ENCODE measurements at regions not wholly inside any gene's neighbourhood (a gene's known extent, or its start where the extent isn't known, plus 50 kb on each side); places are given as distances from the start of the nearest gene placed in this dataset.
A peak's percentile ranks its signal among the peaks of the same experiment; 100 is the strongest.
"Not testable (repeated sequence)": the region's sequence is repeated elsewhere in the genome, so short reads cannot be mapped to it uniquely, and the experiment has no call there.

DNA sequence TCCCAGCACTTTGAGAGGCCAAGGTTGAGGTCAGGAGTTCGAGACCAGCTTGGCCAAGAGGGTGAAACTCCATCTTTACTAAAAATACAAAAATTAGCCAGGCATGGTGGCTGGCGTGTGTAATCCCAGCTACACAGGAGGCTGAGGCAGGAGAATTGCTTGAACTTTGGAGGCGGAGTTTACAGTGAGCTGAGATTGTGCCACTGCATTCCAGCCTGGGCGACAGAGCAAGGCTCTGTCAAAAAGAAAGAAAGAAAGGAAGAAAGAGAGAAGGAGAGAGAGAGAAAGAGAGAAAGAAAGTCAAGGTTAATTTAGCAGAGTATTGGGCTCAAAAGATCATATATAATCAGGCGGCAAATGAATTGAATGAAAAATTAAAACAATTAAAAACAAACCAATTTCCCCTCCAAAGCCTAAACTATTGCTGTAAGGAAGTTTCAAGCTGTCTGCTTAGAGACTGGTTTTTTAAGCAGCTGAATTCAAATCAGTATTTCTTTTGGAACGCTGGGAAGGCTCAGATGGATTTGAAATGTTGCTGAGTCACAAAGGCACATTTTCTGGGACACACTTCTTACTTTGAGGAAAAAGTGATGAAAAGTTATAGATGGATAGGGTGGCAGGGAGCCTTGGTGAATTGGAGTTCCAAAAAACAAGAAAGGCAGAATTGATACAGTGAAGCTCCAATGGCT is 81.3 kb upstream of the BHLHE40 start:
- DNase-seq = no peak

DNA sequence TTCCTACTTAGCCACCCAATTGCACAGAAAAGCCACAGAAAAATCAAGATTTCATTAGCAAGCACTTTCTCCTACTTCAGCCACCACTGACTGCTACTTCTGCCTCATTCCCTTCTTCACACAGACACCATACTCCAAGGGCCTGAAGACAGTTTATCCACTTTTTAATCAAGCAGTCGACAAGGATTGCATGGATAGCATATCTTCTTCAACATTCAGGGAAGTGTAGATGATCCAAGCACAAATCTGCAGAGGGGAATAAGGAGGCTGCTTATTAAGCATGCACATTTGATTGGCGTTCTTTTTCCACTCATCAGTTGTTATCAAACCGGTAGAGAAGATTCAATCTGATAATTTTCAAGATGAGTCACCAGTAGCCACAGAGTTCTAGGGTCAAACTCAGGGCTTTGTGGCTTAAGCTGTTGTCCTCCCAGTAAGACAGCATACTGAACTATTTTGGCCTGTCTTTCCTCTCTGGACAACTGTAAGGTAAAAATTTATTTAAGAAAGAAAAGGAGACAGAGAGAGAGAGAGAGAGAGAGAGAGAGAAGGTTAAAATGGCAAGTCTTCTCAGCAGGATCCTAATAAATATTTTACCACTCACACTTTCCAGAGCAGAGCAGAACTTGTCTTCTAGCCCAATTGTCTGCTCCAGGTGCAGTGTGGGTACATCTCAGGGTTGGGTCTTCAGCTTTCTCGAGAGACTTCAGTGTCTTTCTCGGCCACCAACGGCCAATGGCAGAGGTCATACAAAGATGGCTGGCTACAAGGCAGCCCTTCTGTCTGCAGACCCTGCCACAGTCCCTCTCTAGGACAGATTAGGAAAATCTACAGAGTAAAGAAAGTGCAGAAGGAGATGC is 80.6 kb upstream of the BHLHE40 start:
- no peak for DNase-seq

DNA sequence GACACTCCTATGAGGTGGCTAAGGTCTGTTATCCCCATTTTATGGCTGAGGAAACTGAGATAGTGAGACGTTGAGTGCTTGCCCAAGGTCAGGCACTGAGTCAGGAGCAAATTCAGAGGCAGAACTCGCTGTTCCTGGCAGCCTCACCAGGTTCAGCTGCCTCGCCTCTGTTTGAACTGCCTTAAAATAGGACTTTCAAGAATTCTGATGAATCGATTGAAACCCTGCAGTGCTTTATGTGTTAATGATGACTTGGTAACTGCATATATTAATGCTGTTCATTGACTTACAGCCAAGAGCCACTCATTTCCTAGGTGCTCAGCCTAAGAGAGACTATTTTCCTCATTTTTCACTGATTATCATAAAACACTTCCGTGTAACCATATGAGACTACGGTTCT is 79.5 kb upstream of the BHLHE40 start:
- no peak for DNase-seq

DNA sequence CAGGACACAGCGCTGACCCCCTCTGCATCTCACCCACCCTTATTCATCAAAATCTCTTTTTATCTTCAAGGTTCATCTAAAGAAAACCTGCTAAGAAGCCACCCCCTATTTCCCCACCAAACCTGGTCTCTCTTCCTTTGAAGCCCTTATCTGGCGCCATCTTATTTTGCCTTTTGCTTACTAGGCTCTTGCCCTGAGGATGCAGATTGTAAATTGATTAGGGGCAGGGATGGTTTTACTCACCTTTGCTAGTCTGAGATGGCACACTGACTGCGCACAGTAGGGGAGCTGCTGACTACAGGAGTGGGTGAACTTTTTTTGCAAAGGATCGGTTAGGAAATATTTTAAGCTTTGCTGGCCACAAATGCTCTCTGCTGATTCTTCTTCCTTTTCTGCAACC is 78.9 kb upstream of the BHLHE40 start:
- no peak for DNase-seq

DNA sequence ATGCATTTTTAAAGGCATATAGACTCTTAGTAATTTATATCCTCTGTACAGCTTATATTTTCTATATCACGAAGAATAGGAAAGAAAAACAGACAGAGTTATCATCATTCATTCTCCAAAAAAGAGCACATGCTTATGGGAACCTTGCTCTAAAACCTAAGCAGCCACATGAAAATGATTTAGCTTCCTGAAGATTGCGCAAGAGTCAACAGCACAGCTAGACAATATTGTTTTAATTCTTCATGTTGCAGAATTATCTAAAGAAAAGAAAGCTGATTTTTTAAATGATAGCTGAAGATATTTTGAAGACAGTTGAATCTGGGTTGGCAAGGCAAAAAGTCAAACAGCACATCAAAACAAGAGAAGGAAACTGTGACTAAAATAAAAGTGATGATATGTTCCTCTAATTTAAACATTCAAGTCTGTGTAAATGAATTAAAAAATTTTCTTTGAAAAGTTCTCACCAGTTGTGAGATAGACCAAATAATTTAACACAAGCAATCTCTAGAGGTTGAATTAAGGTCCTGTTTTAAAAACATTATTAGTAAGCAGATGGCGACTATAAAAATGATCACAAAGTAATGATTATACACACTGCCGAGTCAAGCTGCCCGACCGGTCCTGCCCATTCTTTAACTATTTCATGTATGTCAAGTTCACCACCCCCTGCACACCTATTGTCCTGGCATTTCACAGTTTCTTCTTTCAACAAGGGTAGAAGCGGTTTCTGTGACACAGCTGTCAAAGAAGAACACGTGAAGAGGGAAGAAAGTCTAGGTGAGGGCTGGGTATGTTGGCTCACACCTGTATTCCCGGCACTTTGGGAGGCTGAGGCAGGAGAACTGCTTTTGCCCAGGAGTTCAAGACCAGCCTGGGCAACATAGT is 74.2 kb upstream of the BHLHE40 start:
- no peak for DNase-seq

DNA sequence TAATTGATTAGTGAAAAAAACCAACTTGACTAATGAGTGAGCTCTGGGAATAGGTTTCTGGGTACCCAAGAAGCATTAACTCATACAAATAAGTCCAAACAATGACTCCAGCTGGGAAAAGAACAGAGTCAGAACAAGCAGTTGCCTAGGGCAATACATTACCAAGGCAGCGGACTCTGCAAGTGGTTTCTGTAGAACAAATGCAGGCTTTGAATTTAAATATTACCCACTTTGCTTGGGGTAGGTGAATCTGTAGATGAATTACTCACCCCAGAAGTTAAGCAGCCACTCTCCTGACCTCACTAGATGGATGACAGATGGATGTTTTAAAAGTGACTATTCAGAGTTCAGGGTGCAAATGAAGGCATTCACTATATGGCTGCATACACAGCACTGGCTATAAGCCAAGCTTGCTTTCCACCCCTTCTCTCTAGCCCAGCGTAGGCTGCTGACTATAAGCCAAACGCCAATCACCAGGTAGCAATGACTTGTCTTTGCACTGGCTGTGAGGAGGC is 73.1 kb upstream of the BHLHE40 start:
- peak; percentile 16 for DNase-seq

DNA sequence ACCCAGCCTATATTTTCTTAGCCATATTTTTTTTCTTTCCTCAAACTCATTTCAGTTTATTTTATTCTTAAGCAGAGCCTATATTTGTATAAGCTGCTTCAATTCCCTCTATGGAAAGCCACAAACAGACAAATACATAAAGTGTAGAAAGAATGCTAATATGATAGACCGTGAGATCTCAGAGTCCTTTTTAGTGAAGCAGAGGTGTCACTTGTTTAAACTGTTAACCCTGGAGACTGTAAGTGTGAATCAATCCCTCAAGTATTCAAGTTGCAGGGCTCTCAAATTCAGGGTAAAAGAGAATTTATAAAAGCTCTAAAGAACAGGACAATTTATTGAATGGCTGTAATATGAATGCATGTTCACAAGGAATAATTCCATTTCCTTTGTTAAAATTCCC is 72.2 kb upstream of the BHLHE40 start:
- DNase-seq = no peak

DNA sequence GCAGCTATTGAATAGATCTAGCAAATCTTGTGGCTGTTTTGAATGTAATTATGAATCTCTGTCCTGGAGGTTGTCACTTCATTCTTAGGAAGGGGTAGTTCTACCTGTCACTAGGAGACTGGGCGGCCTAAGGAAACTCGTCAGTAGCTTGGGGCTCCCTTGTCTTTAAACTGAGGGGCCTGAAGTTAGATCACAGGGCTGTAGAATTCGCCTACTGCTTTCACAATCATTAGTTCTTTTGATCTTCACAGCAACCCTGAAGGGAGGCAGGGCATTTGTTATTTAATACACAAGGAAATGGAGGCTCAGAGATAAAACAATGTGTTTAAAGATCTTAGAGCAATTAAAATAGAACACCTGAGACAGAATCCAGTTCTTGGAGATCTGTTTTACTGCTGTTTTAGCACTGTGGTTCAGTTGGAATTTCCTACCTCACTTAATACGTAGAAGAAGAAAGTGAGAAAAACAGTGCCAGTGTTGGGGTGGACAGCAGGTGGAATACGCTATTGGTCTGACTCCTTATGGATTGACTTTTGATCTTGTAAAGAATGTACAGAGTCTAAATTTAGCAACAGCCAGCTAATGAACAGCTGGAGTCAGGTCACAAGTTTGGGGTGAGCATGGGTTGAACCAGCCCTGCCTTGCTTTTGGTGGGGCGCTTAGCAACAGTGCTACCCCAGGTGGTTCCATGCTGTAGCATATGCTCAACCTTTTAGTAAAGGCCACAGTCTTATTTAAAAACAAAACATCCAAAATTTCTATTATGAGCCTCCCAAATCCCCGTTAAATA is 71.4 kb upstream of the BHLHE40 start:
- no peak for DNase-seq

DNA sequence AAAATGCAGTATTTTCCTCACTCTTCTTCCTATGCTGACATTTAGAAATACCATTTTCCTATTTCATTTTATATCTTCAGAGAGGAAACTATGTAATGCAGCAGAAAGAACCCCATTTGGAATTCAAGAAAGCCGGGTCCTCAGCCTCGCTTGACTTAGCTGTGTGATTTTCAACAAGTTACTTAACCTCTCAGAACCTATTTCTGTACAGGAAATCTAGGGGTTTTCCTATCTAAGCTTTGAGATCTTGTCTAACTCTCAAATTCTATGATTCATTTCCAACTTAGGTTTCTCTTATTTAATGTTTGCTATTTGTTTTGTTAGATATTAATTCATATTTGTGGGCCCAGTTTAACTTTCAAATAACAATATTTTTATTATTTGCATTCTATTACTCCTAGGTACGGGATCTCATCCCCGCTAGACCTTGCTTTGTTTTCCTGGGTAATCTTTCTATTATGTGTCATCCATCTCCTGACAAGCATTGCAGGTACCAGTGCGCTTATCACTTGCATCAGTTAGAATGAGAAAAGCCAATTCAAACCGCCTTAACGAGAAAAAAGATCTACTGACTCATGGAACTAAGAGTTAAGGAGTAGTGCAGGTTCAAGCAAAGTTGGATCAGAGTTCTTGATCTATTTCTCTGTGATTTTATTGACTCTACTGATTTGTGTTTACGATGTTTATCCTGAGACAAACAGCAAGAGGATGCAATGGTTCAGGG is 70.6 kb upstream of the BHLHE40 start:
- DNase-seq = peak; percentile 16

DNA sequence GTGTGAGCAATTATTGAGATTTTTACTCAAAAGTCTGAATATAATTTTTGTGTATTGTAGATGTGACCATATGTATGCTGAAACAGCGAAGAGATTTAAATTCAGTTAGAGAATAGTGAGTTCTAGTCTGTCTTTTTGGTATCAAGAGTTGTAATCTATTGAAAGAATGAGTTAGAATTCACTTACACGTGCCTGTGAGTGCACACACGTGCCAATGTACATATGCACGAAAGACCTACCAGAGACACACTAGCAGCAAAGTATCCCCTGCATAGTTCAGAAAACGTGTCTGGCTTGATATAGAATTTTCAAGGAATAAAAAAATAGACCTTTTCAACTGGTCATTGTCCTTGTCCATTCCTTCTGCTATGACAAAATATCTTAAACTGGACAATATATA is 64.8 kb upstream of the BHLHE40 start:
- no peak for DNase-seq

DNA sequence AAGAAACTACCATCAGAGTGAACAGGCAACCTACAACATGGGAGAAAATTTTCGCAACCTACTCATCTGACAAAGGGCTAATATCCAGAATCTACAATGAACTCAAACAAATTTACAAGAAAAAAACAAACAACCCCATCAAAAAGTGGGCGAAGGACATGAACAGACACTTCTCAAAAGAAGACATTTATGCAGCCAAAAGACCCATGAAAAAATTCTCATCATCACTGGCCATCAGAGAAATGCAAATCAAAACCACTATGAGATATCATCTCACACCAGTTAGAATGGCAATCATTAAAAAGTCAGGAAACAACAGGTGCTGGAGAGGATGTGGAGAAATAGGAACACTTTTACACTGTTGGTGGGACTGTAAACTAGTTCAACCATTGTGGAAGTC is 57.6 kb upstream of the BHLHE40 start:
- not testable (repeated sequence) for DNase-seq

DNA sequence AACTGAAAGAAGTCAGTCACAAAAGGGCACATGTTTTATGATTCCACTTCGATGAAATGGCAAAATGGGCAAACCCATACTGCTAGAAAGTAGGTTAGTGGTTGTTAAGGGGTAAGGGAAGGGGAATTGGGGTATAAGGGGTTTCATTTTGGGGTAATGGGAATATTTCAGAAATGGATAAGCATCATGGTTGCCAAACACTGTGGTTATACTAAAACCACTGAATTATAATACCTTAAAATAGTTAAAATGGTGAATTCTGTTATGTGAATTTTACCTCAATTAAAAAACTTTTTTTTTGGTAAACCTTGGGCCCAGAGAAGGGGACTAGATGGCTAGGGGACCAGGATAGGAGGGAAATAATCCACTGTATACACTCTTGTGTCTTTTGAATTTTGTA is 52.3 kb upstream of the BHLHE40 start:
- DNase-seq = no peak

DNA sequence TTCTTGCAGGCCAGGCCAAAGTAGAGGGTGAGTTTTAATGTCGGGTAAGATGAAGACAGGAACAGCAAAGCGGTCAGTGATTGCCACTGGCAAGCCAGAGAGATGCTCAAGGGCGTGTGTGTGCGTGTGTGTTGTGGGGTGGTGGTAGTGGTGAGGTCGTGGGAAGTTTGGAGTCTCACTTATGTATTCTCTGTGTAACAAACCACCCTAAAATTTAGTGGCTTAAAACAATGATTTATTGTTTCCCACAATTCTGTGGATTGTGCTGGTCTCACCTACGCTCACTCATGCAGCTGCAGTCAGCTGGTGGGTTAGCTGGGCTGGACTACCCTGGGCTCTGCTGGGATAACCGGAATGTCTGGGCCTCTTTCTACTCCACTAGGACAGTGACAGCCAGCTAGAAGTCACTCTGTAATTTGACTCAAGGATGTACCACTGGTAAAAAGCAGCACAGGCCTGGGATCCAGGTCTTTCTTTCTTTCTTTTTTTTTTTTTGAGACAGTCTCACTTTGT is 50.9 kb upstream of the BHLHE40 start:
- DNase-seq = no peak
